HEK293 (cell line): ENCODE measurements at regions not wholly inside any gene's neighbourhood (a gene's known extent, or its start where the extent isn't known, plus 50 kb on each side); places are given as distances from the start of the nearest gene placed in this dataset.

ENCODE experiments used
- CTCF ChIP-seq: fragments of 450-650 bp; formaldehyde crosslinking; IDR thresholded peaks from 2 replicates; pipeline ENCODE4 v1.5.1; 2016; ENCODE audit warnings: missing biosample characterization, missing genetic modification characterization
- PRDM4 ChIP-seq: fragments of 450-650 bp; formaldehyde crosslinking; IDR thresholded peaks from 2 replicates; pipeline ENCODE4 v1.5.1; 2017; ENCODE audit warnings: missing biosample characterization, missing genetic modification characterization
- SCRT1 ChIP-seq: fragments of 450-650 bp; formaldehyde crosslinking; IDR thresholded peaks from 2 replicates; pipeline ENCODE4 v1.5.1; 2016; ENCODE audit warnings: missing biosample characterization, missing genetic modification characterization, borderline replicate concordance
- ZNF19 ChIP-seq: fragments of 450-650 bp; formaldehyde crosslinking; IDR thresholded peaks from 2 replicates; pipeline ENCODE4; 2016; ENCODE audit warnings: missing biosample characterization, missing genetic modification characterization, low read depth
- ZNF24 ChIP-seq: fragments of 450-650 bp; formaldehyde crosslinking; IDR thresholded peaks from 2 replicates; pipeline ENCODE4 v1.5.1; 2016; ENCODE audit warnings: missing biosample characterization, missing genetic modification characterization
- ZSCAN30 ChIP-seq: fragments of 450-650 bp; IDR thresholded peaks from 2 replicates; pipeline ENCODE4 v1.5.1; 2018; ENCODE audit warnings: missing biosample characterization, mild to moderate bottlenecking, missing genetic modification characterization, moderate library complexity
- TF ChIP-seq, protein P1 (sequence below): fragments of 450-650 bp; formaldehyde crosslinking; IDR thresholded peaks from 2 replicates; pipeline ENCODE4 v1.5.1; 2016; ENCODE audit warnings: missing biosample characterization, missing genetic modification characterization

DNA sequence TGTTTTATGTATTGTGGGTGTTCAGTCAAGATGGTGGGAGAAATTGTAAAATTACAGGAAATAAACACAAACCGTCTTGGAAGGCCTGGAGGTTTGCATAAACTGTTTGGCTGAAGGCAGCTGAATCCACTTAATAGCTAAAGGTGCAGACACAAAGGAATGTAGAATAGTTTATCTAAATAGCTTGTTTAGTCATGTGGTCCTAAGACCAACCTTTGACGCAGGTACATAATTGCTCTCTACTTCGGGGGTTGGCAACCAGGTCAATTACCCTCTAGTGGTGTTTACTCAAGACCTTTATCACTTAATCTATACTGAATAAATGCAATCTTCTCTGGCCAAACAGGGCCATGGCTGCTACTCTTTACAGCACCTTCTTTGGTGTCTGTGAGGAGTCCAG, 502.8 kb downstream of the IGSF11 start:
- no peak for TF ChIP-seq ZNF24 (tag by site-specific recombination)
- no peak for TF ChIP-seq SCRT1
- TF ChIP-seq ZSCAN30 (tag by site-specific recombination) = no peak
- no peak for TF ChIP-seq CTCF
- no peak for TF ChIP-seq PRDM4
- no peak for TF ChIP-seq ZNF19
- TF ChIP-seq, protein P1, sequence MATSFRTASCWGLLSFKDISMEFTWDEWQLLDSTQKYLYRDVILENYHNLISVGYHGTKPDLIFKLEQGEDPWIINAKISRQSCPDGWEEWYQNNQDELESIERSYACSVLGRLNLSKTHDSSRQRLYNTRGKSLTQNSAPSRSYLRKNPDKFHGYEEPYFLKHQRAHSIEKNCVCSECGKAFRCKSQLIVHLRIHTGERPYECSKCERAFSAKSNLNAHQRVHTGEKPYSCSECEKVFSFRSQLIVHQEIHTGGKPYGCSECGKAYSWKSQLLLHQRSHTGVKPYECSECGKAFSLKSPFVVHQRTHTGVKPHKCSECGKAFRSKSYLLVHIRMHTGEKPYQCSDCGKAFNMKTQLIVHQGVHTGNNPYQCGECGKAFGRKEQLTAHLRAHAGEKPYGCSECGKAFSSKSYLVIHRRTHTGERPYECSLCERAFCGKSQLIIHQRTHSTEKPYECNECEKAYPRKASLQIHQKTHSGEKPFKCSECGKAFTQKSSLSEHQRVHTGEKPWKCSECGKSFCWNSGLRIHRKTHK (tag by site-specific recombination) = no peak
